H9 (cell line): ENCODE measurements at regions not wholly inside any gene's neighbourhood (a gene's known extent, or its start where the extent isn't known, plus 50 kb on each side); places are given as distances from the start of the nearest gene placed in this dataset.

Experiments used
- DNase-seq: peaks from one replicate; pipeline ENCODE4 v3.0.0-alpha.2; 2017
- H2AFZ ChIP-seq: one replicate; pipeline ENCODE4 v1.6.1; 2013; ENCODE audit warnings: mild to moderate bottlenecking, low read length, control low read depth, moderate library complexity
- H2AK5ac ChIP-seq: 2 replicates; pipeline ENCODE4 v1.6.1; 2013; ENCODE audit warnings: low read length, control low read depth, mixed read lengths; ENCODE audit not compliant: insufficient read length
- H2BK120ac ChIP-seq: one replicate; pipeline ENCODE4 v1.6.1; 2013; ENCODE audit warnings: low read depth, mild to moderate bottlenecking, low read length, control low read depth, inconsistent platforms; ENCODE audit not compliant: poor library complexity, severe bottlenecking
- H2BK12ac ChIP-seq: 2 replicates; pipeline ENCODE4 v1.6.1; 2013; ENCODE audit warnings: low read length, control low read depth, mixed read lengths, low read depth; ENCODE audit not compliant: insufficient read length
- H2BK15ac ChIP-seq: 2 replicates; pipeline ENCODE4 v1.6.1; 2013; ENCODE audit warnings: low read depth, low read length, control low read depth
- H2BK20ac ChIP-seq: one replicate; pipeline ENCODE4 v1.6.1; 2013; ENCODE audit warnings: low read depth, mild to moderate bottlenecking, low read length, control low read depth, inconsistent platforms; ENCODE audit not compliant: poor library complexity, severe bottlenecking
- H2BK5ac ChIP-seq: 2 replicates; pipeline ENCODE4 v1.6.1; 2013; ENCODE audit warnings: low read length, control low read depth, mixed read lengths; ENCODE audit not compliant: insufficient read length
- H3K14ac ChIP-seq: 2 replicates; pipeline ENCODE4 v1.6.1; 2013; ENCODE audit warnings: low read length, control low read depth; ENCODE audit not compliant: insufficient read depth
- H3K18ac ChIP-seq: 2 replicates; pipeline ENCODE4 v1.6.1; 2013; ENCODE audit warnings: low read depth, mild to moderate bottlenecking, mixed read lengths, low read length, control low read depth; ENCODE audit not compliant: insufficient read length
- H3K23ac ChIP-seq: 2 replicates; pipeline ENCODE4 v1.6.1; 2013; ENCODE audit warnings: low read length, control low read depth, mixed read lengths, low read depth; ENCODE audit not compliant: insufficient read length
- H3K23me2 ChIP-seq: 2 replicates; pipeline ENCODE4 v1.6.1; 2013; ENCODE audit warnings: low read depth, mild to moderate bottlenecking, mixed read lengths, low read length, control low read depth; ENCODE audit not compliant: insufficient read length, poor library complexity, severe bottlenecking
- H3K27ac ChIP-seq: 2 replicates; pipeline ENCODE4 v1.5.1; 2013; ENCODE audit warnings: low read length, control low read depth, mixed read lengths, low read depth; ENCODE audit not compliant: insufficient read length
- H3K27me3 ChIP-seq: 2 replicates; pipeline ENCODE4 v1.6.1; 2013; ENCODE audit warnings: low read length, control low read depth, inconsistent platforms; ENCODE audit not compliant: insufficient read depth
- H3K4ac ChIP-seq: 2 replicates; pipeline ENCODE4 v1.6.1; 2013; ENCODE audit warnings: low read depth, mild to moderate bottlenecking, control low read depth, inconsistent platforms, low read length, moderate library complexity
- H3K4me1 ChIP-seq: 2 replicates; pipeline ENCODE4 v1.6.1; 2013; ENCODE audit warnings: low read length, control low read depth, inconsistent platforms; ENCODE audit not compliant: insufficient read depth
- H3K4me2 ChIP-seq: 2 replicates; pipeline ENCODE4 v1.6.1; 2013; ENCODE audit warnings: low read length, control low read depth, mixed read lengths; ENCODE audit not compliant: insufficient read length, insufficient read depth
- H3K56ac ChIP-seq: 2 replicates; pipeline ENCODE4 v1.6.1; 2013; ENCODE audit warnings: low read depth, mild to moderate bottlenecking, mixed read lengths, low read length, control low read depth; ENCODE audit not compliant: insufficient read length
- H3K79me1 ChIP-seq: 2 replicates; pipeline ENCODE4 v1.6.1; 2013; ENCODE audit warnings: low read depth, mild to moderate bottlenecking, moderate library complexity, low read length, control low read depth, inconsistent platforms; ENCODE audit not compliant: insufficient read depth, poor library complexity, severe bottlenecking
- H3K79me2 ChIP-seq: 2 replicates; pipeline ENCODE4 v1.6.1; 2013; ENCODE audit warnings: low read length, control low read depth, inconsistent platforms; ENCODE audit not compliant: insufficient read depth
- H3K9ac ChIP-seq: 2 replicates; pipeline ENCODE4 v1.6.1; 2013; ENCODE audit warnings: low read length, control low read depth, mixed read lengths; ENCODE audit not compliant: insufficient read length; ENCODE audit errors: extremely low read depth
- H3K9me3 ChIP-seq: one replicate; pipeline ENCODE4 v1.6.1; 2013; ENCODE audit warnings: low read depth, low read length, inconsistent platforms; ENCODE audit not compliant: control insufficient read depth
- H3T11ph ChIP-seq: one replicate; pipeline ENCODE4 v1.6.1; 2013; ENCODE audit warnings: mild to moderate bottlenecking, low read length, control low read depth, inconsistent platforms
- H4K20me1 ChIP-seq: one replicate; pipeline ENCODE4 v1.6.1; 2013; ENCODE audit not compliant: control insufficient read depth, insufficient read length, insufficient read depth
- H4K5ac ChIP-seq: 2 replicates; pipeline ENCODE4 v1.6.1; 2013; ENCODE audit warnings: low read depth, mild to moderate bottlenecking, mixed read lengths, low read length, control low read depth; ENCODE audit not compliant: insufficient read length
- H4K8ac ChIP-seq: replicated peaks from 2 replicates; pipeline ENCODE4 v1.6.1; 2013; ENCODE audit warnings: low read length, control low read depth, mixed read lengths, low read depth; ENCODE audit not compliant: insufficient read length
- H4K91ac ChIP-seq: 2 replicates; pipeline ENCODE4 v1.6.1; 2013; ENCODE audit warnings: low read depth, mild to moderate bottlenecking, moderate library complexity, mixed read lengths, low read length, control low read depth; ENCODE audit not compliant: insufficient read length
- H3K27ac Mint-ChIP-seq, 3 experiments: 2 replicates in 2 of 3; 3 replicates in 1 of 3; pipeline ENCODE4 v1.8.0; 2020 to 2021; ENCODE audit warnings: mixed read lengths in 3 of 3, mild to moderate bottlenecking in 1 of 3, moderate library complexity in 1 of 3
- H3K27me3 Mint-ChIP-seq: 2 replicates; pipeline ENCODE4 v1.8.0; 2021; ENCODE audit warnings: low read depth, mild to moderate bottlenecking, moderate library complexity, mixed read lengths
- H3K36me3 Mint-ChIP-seq, 3 experiments: 2 replicates in 2 of 3; 3 replicates in 1 of 3; pipeline ENCODE4 v1.8.0; 2020 to 2021; ENCODE audit warnings: low read depth in 3 of 3, mixed read lengths in 3 of 3; ENCODE audit not compliant: insufficient read depth in 1 of 3
- H3K4me1 Mint-ChIP-seq, 2 experiments: 2 replicates each; pipeline ENCODE4 v1.8.0; 2020; ENCODE audit warnings: mixed read lengths in 2 of 2
- H3K4me3 Mint-ChIP-seq, 2 experiments: 2 replicates in 1 of 2; 3 replicates in 1 of 2; pipeline ENCODE4 v1.8.0; 2020 to 2021; ENCODE audit warnings: mild to moderate bottlenecking in 2 of 2, mixed read lengths in 2 of 2, moderate library complexity in 1 of 2
- H3K9me3 Mint-ChIP-seq, 2 experiments: 2 replicates in 1 of 2; 3 replicates in 1 of 2; pipeline ENCODE4 v1.8.0; 2020; ENCODE audit warnings: mild to moderate bottlenecking in 2 of 2, mixed read lengths in 2 of 2, moderate library complexity in 1 of 2
- WGBS: extraction: QIAGEN DNeasy Blood & Tissue Kit; methylation state at CpG from one replicate; pipeline ENCODE4 v1.1.7; 2013; ENCODE audit warnings: missing lambda C conversion rate, low lambda C conversion rate, mixed read lengths; ENCODE audit not compliant: insufficient read length; ENCODE audit errors: extremely low coverage; 5-methylcytosine and 5-hydroxymethylcytosine counted together
- TF ChIP-seq, protein P1 (sequence below): fragments of 200-600 bp; sonication (generic); conservative IDR thresholded peaks from 3 replicates; pipeline ENCODE4 v1.8.0; 2021; ENCODE audit warnings: antibody characterized with exemption, mild to moderate bottlenecking

DNA sequence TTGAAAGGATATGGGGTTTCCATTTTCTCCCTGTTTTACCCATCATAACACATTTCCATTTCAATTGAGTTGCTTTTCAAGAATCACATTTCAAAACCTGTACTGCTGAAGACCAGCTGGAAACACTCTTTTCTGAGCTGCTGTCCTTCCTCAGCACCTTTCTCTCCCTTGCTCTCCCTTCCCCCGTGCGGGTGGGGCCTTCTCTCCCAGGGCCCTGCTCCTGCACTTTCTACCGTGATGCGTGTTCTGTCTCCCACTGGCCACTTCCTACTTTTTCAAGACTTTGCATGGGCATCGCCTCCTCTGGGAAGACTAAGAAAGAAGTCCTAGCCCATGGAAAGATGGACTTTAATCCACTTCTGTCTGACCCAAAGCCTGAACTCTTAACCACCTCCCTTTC, 390.4 kb downstream of the PTPRU start:
- Mint-ChIP-seq H3K27ac (no peak overlapping the region), H3K36me3 (0 out of 7 replicates have a peak, but pooled peaks cover 0 to 2% (median 0%) of the 10 kb centered on the region in 3 experiments), H3K9me3 (no peaks in the 10 kb centered on the region), H3K27me3 (peaks cover 1% of the 10 kb centered on the region; the same call in 1 of the 2 replicates), H3K4me3 (no peak overlapping the region), H3K4me1 (peaks cover 0 to 3% of the 10 kb centered on the region in 2 experiments; a peak in 2 of 4 replicates)
- no peak overlapping the region for H3K4me2 ChIP-seq
- H3T11ph ChIP-seq: no peak overlapping the region
- H3K18ac ChIP-seq: no peak overlapping the region
- no peak overlapping the region for H2AK5ac ChIP-seq
- no peak overlapping the region for H3K56ac ChIP-seq
- no peak overlapping the region for H2AFZ ChIP-seq
- H3K79me2 ChIP-seq: no peaks in the 10 kb centered on the region
- H4K5ac ChIP-seq: no peak overlapping the region
- no peaks in the 10 kb centered on the region for H3K4me1 ChIP-seq
- H3K9ac ChIP-seq: no peak overlapping the region
- H2BK120ac ChIP-seq: no peak overlapping the region
- WGBS: no CpG with 5 or more reads among the region's 5 CpGs
- DNase-seq: no peak
- H3K4ac ChIP-seq: no peak overlapping the region
- H2BK12ac ChIP-seq: no peak overlapping the region
- no peak overlapping the region for H4K91ac ChIP-seq
- H3K27ac ChIP-seq: no peak overlapping the region
- H4K8ac ChIP-seq: no peak overlapping the region
- no peaks in the 10 kb centered on the region for H3K27me3 ChIP-seq
- H2BK15ac ChIP-seq: no peak overlapping the region
- H3K14ac ChIP-seq: no peak overlapping the region
- no peaks in the 10 kb centered on the region for H3K79me1 ChIP-seq
- H3K9me3 ChIP-seq: no peaks in the 10 kb centered on the region
- H3K23ac ChIP-seq: no peak overlapping the region
- no peak overlapping the region for H2BK20ac ChIP-seq
- H3K23me2 ChIP-seq: no peaks in the 10 kb centered on the region
- TF ChIP-seq, protein P1, sequence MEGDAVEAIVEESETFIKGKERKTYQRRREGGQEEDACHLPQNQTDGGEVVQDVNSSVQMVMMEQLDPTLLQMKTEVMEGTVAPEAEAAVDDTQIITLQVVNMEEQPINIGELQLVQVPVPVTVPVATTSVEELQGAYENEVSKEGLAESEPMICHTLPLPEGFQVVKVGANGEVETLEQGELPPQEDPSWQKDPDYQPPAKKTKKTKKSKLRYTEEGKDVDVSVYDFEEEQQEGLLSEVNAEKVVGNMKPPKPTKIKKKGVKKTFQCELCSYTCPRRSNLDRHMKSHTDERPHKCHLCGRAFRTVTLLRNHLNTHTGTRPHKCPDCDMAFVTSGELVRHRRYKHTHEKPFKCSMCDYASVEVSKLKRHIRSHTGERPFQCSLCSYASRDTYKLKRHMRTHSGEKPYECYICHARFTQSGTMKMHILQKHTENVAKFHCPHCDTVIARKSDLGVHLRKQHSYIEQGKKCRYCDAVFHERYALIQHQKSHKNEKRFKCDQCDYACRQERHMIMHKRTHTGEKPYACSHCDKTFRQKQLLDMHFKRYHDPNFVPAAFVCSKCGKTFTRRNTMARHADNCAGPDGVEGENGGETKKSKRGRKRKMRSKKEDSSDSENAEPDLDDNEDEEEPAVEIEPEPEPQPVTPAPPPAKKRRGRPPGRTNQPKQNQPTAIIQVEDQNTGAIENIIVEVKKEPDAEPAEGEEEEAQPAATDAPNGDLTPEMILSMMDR: no peak
- H4K20me1 ChIP-seq: no peaks in the 10 kb centered on the region
- no peak overlapping the region for H2BK5ac ChIP-seq
